BJ (cell line): ENCODE measurements at regions not wholly inside any gene's neighbourhood (a gene's known extent, or its start where the extent isn't known, plus 50 kb on each side); places are given as distances from the start of the nearest gene placed in this dataset.

Experiments
- CTCF ChIA-PET: fragments of 350-600 bp; formaldehyde crosslinking; extraction: SDS; loops from one replicate; lab custom pipeline; 2021; ENCODE audit warnings: antibody characterized with exemption, inconsistent platforms; lab: Yijun Ruan, JAX
- POLR2A ChIA-PET: fragments of 300-600 bp; sonication (Branson Sonifier 250); formaldehyde crosslinking; extraction: SDS; loops from one replicate; lab custom pipeline; 2021; ENCODE audit warnings: antibody characterized with exemption; lab: Charles Lee
- DNase-seq: peaks from one replicate; pipeline ENCODE4 v3.0.0-alpha.2; 2011; ENCODE audit warnings: low read depth
- H3K27me3 ChIP-seq: 2 replicates; pipeline ENCODE4 v1.6.0; 2011; ENCODE audit warnings: low read length; ENCODE audit not compliant: control insufficient read depth, insufficient read depth
- H3K36me3 ChIP-seq: 2 replicates; pipeline ENCODE4 v1.5.1; 2011; ENCODE audit warnings: low read length; ENCODE audit not compliant: control insufficient read depth, insufficient read depth
- H3K4me3 ChIP-seq: 2 replicates; pipeline ENCODE4 v1.5.1; 2011; ENCODE audit warnings: low read depth, mild to moderate bottlenecking, control low read depth, low read length
- CTCF ChIP-seq: IDR thresholded peaks from 2 replicates; pipeline ENCODE4 v1.5.1; 2011; ENCODE audit warnings: low read depth, mild to moderate bottlenecking, control low read depth, inconsistent platforms, low read length, moderate library complexity; ENCODE audit not compliant: insufficient read depth

GRCh38 chr3:110473405-110473804 is 598.2 kb upstream of the NECTIN3 start:
- ChIA-PET POLR2A (no interaction called here), CTCF (no interaction called here)
- TF ChIP-seq CTCF, result no peak
- Histone ChIP-seq H3K36me3 (no peaks in the 10 kb centered on the region), H3K27me3 (no peaks in the 10 kb centered on the region), H3K4me3 (no peak overlapping the region)
- DNase-seq, result no peak

GRCh38 chr3:110474397-110474796 is 597.2 kb upstream of the NECTIN3 start:
- H3K4me3 ChIP-seq, result no peak overlapping the region
- CTCF ChIA-PET, result interaction anchor here (1.4 kb wide), 1 partner anchor 160 kb away, joined by 4 read pairs; no protein-coding TSS in a partner anchor
- H3K36me3 ChIP-seq, result no peaks in the 10 kb centered on the region
- POLR2A ChIA-PET, result no interaction called here
- no peak for TF ChIP-seq CTCF
- H3K27me3 ChIP-seq, result no peaks in the 10 kb centered on the region
- no peak for DNase-seq

GRCh38 chr3:110478377-110479054 is 593.1 kb upstream of the NECTIN3 start:
- H3K36me3 ChIP-seq, result no peaks in the 10 kb centered on the region
- POLR2A ChIA-PET, result no interaction called here
- H3K27me3 ChIP-seq, result no peaks in the 10 kb centered on the region
- no peak overlapping the region for H3K4me3 ChIP-seq
- TF ChIP-seq CTCF, result no peak
- no peak for DNase-seq
- CTCF ChIA-PET, result no interaction called here

- Histone ChIP-seq H3K27me3 (no peaks in the 10 kb centered on the region), H3K36me3 (no peaks in the 10 kb centered on the region), H3K4me3 (no peak overlapping the region)
- no peak for TF ChIP-seq CTCF
- POLR2A ChIA-PET, result no interaction called here
- no peak for DNase-seq
- CTCF ChIA-PET, result interaction anchor here (0.8 to 0.9 kb wide), 2 partner anchors 14 kb away, joined by 3 read pairs; no protein-coding TSS in a partner anchor
Observed at GRCh38 chr3:110479731-110480130, 591.9 kb upstream of the NECTIN3 start.

- no peak for DNase-seq
- CTCF ChIA-PET, result no interaction called here
- Histone ChIP-seq H3K27me3 (no peaks in the 10 kb centered on the region), H3K4me3 (no peak overlapping the region), H3K36me3 (no peaks in the 10 kb centered on the region)
- POLR2A ChIA-PET, result no interaction called here
- TF ChIP-seq CTCF, result no peak
Observed at GRCh38 chr3:110485389-110485788, 586.2 kb upstream of the NECTIN3 start.
